Liver (tissue), 7 donors: ENCODE measurements at regions not wholly inside any gene's neighbourhood (a gene's known extent, or its start where the extent isn't known, plus 50 kb on each side); places are given as distances from the start of the nearest gene placed in this dataset.

Source experiments
- DNase-seq: peaks from one replicate; pipeline ENCODE4 v3.0.0-alpha.2; 2017; ENCODE audit warnings: low spot score
- H3K27ac ChIP-seq, 2 donors: one replicate each; pipeline ENCODE4 v1.7.0; 2013; ENCODE audit warnings: inconsistent platforms in 2 of 2, low read length in 2 of 2, control low read depth in 1 of 2, low read depth in 1 of 2, mild to moderate bottlenecking in 1 of 2
- H3K27me3 ChIP-seq, 4 donors: one replicate each; pipeline versions ENCODE4 v1.6.1 to v1.7.0; 2013; ENCODE audit warnings: low read length in 3 of 4, inconsistent platforms in 1 of 4, mild to moderate bottlenecking in 1 of 4, moderate library complexity in 1 of 4; ENCODE audit not compliant: control insufficient read depth in 4 of 4, insufficient read depth in 4 of 4
- H3K36me3 ChIP-seq, 4 donors: one replicate each; pipeline versions ENCODE4 v1.6.1 to v1.7.0; 2013; ENCODE audit warnings: low read length in 3 of 4, mild to moderate bottlenecking in 3 of 4, low read depth in 1 of 4, moderate library complexity in 1 of 4; ENCODE audit not compliant: control insufficient read depth in 4 of 4, insufficient read depth in 3 of 4
- H3K4me1 ChIP-seq, 4 donors: one replicate each; pipeline versions ENCODE4 v1.6.1 to v1.7.0; 2013; ENCODE audit warnings: low read length in 3 of 4, mild to moderate bottlenecking in 3 of 4, moderate library complexity in 1 of 4; ENCODE audit not compliant: control insufficient read depth in 4 of 4, insufficient read depth in 4 of 4
- H3K4me3 ChIP-seq, 3 donors: one replicate each; pipeline versions ENCODE4 v1.6.1 to v1.7.0; 2013; ENCODE audit warnings: low read length in 3 of 3, control low read depth in 1 of 3, low read depth in 1 of 3, mild to moderate bottlenecking in 1 of 3
- H3K9ac ChIP-seq, 2 donors: one replicate each; pipeline ENCODE4 v1.7.0; 2013; ENCODE audit warnings: low read length in 2 of 2, mild to moderate bottlenecking in 2 of 2, moderate library complexity in 2 of 2, control low read depth in 1 of 2, low read depth in 1 of 2
- H3K9me3 ChIP-seq, 4 donors: one replicate each; pipeline versions ENCODE4 v1.6.1 to v1.7.0; 2013; ENCODE audit warnings: low read length in 3 of 4; ENCODE audit not compliant: control insufficient read depth in 4 of 4
- EGR1 ChIP-seq, 2 donors: IDR thresholded peaks; 2 replicates each; pipeline ENCODE4 v1.6.1; 2016 to 2018; ENCODE audit warnings: antibody characterized with exemption in 2 of 2, low read depth in 2 of 2
- FOXA1 ChIP-seq: IDR thresholded peaks from 2 replicates; pipeline ENCODE4 v1.6.1; 2016; ENCODE audit warnings: antibody characterized with exemption
- FOXA2 ChIP-seq: IDR thresholded peaks from 2 replicates; pipeline ENCODE4 v1.6.1; 2016; ENCODE audit warnings: antibody characterized with exemption
- GABPA ChIP-seq, 2 donors: IDR thresholded peaks in 1 of 2; conservative IDR thresholded peaks in 1 of 2; 2 replicates each; pipeline ENCODE4 v1.6.1; 2016; ENCODE audit warnings: antibody characterized with exemption in 2 of 2, mild to moderate bottlenecking in 1 of 2, moderate library complexity in 1 of 2
- HNF4A ChIP-seq, 2 donors: conservative IDR thresholded peaks; 2 replicates each; pipeline ENCODE4 v1.6.1; 2016; ENCODE audit warnings: antibody characterized with exemption in 2 of 2, mild to moderate bottlenecking in 2 of 2
- HNF4G ChIP-seq: IDR thresholded peaks from 2 replicates; pipeline ENCODE4 v1.6.1; 2016; ENCODE audit warnings: antibody characterized with exemption
- JUND ChIP-seq, 2 donors: IDR thresholded peaks; 2 replicates each; pipeline ENCODE4 v1.6.1; 2016; ENCODE audit warnings: antibody characterized with exemption in 2 of 2
- MAX ChIP-seq: IDR thresholded peaks from 2 replicates; pipeline ENCODE4 v1.6.1; 2016; ENCODE audit warnings: antibody characterized with exemption
- NR2F2 ChIP-seq: IDR thresholded peaks from 2 replicates; pipeline ENCODE4 v1.6.1; 2016; ENCODE audit warnings: antibody characterized with exemption
- RAD21 ChIP-seq, 2 donors: IDR thresholded peaks; 2 replicates each; pipeline ENCODE4 v1.6.1; 2016; ENCODE audit warnings: antibody characterized with exemption in 2 of 2, mild to moderate bottlenecking in 2 of 2
- RXRA ChIP-seq, 2 donors: IDR thresholded peaks; 2 replicates each; pipeline ENCODE4 v1.6.1; 2017 to 2018; ENCODE audit warnings: antibody characterized with exemption in 2 of 2, mild to moderate bottlenecking in 1 of 2
- SP1 ChIP-seq: IDR thresholded peaks from 2 replicates; pipeline ENCODE4 v1.6.1; 2018; ENCODE audit warnings: antibody characterized with exemption, mild to moderate bottlenecking
- TAF1 ChIP-seq: conservative IDR thresholded peaks from 2 replicates; pipeline ENCODE4 v1.6.1; 2016; ENCODE audit warnings: antibody characterized with exemption, mild to moderate bottlenecking
- ZBTB33 ChIP-seq: IDR thresholded peaks from 2 replicates; pipeline ENCODE4 v1.6.1; 2016; ENCODE audit warnings: antibody characterized with exemption
- WGBS: extraction: QIAGEN DNeasy Blood & Tissue Kit; methylation state at CpG from one replicate; pipeline ENCODE4 v1.1.7; 2013; 5-methylcytosine and 5-hydroxymethylcytosine counted together
- TF ChIP-seq, protein P1 (sequence below): IDR thresholded peaks from 2 replicates; pipeline ENCODE4 v1.6.1; 2016; ENCODE audit warnings: antibody characterized with exemption
- TF ChIP-seq, protein P2 (sequence below): IDR thresholded peaks from 2 replicates; pipeline ENCODE4 v1.6.1; 2016; ENCODE audit warnings: antibody characterized with exemption, mild to moderate bottlenecking
- donor health status: healthy.
- donor health status: healthy.
- donor health status: healthy.
- donor health status: healthy.

GRCh38 chr5:74196233-74196632 is 444.3 kb downstream of the ENC1 start:
- Histone ChIP-seq H3K27me3 (no peaks in the 10 kb centered on the region), H3K9me3 (peaks cover 0 to 3% (median 0%) of the 10 kb centered on the region in 4 donors), H3K9ac (no peak overlapping the region), H3K4me3 (no peak overlapping the region), H3K4me1 (no peaks in the 10 kb centered on the region), H3K27ac (no peak overlapping the region), H3K36me3 (no peaks in the 10 kb centered on the region)
- DNase-seq, result no peak
- WGBS, result 69% methylated on average over 2 of the region's 2 CpGs
- TF ChIP-seq, protein P1, sequence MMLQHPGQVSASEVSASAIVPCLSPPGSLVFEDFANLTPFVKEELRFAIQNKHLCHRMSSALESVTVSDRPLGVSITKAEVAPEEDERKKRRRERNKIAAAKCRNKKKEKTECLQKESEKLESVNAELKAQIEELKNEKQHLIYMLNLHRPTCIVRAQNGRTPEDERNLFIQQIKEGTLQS, result no peak
- TF ChIP-seq RAD21 (IDR thresholded peaks at IDR 0.05) (no peak), JUND (IDR thresholded peaks at IDR 0.05) (no peak), EGR1 (IDR thresholded peaks at IDR 0.05; ENCODE audit: low read depth in 2 of 2) (no peak), MAX (no peak), HNF4A (conservative IDR thresholded peaks at IDR 0.05) (no peak), HNF4G (no peak), ZBTB33 (no peak), TAF1 (no peak), FOXA2 (no peak), GABPA (IDR thresholded peaks at IDR 0.05 in 1 of 2, conservative IDR thresholded peaks at IDR 0.05 in 1 of 2) (no peak), RXRA (IDR thresholded peaks at IDR 0.05) (no peak), NR2F2 (no peak), SP1 (no peak)
- TF ChIP-seq, protein P2, sequence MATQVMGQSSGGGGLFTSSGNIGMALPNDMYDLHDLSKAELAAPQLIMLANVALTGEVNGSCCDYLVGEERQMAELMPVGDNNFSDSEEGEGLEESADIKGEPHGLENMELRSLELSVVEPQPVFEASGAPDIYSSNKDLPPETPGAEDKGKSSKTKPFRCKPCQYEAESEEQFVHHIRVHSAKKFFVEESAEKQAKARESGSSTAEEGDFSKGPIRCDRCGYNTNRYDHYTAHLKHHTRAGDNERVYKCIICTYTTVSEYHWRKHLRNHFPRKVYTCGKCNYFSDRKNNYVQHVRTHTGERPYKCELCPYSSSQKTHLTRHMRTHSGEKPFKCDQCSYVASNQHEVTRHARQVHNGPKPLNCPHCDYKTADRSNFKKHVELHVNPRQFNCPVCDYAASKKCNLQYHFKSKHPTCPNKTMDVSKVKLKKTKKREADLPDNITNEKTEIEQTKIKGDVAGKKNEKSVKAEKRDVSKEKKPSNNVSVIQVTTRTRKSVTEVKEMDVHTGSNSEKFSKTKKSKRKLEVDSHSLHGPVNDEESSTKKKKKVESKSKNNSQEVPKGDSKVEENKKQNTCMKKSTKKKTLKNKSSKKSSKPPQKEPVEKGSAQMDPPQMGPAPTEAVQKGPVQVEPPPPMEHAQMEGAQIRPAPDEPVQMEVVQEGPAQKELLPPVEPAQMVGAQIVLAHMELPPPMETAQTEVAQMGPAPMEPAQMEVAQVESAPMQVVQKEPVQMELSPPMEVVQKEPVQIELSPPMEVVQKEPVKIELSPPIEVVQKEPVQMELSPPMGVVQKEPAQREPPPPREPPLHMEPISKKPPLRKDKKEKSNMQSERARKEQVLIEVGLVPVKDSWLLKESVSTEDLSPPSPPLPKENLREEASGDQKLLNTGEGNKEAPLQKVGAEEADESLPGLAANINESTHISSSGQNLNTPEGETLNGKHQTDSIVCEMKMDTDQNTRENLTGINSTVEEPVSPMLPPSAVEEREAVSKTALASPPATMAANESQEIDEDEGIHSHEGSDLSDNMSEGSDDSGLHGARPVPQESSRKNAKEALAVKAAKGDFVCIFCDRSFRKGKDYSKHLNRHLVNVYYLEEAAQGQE, result no peak

- DNase-seq, result no peak
- Histone ChIP-seq H3K27ac (no peak overlapping the region), H3K9me3 (peaks cover 0 to 3% (median 0%) of the 10 kb centered on the region in 4 donors), H3K4me1 (no peaks in the 10 kb centered on the region), H3K36me3 (no peaks in the 10 kb centered on the region), H3K27me3 (no peaks in the 10 kb centered on the region), H3K9ac (no peak overlapping the region), H3K4me3 (no peak overlapping the region)
- WGBS, result 70% methylated on average over 4 of the region's 4 CpGs
- TF ChIP-seq RXRA (IDR thresholded peaks at IDR 0.05) (no peak), HNF4A (conservative IDR thresholded peaks at IDR 0.05) (no peak), TAF1 (no peak), HNF4G (no peak), EGR1 (IDR thresholded peaks at IDR 0.05; ENCODE audit: low read depth in 2 of 2) (no peak), GABPA (IDR thresholded peaks at IDR 0.05 in 1 of 2, conservative IDR thresholded peaks at IDR 0.05 in 1 of 2) (no peak), ZBTB33 (no peak), SP1 (no peak), FOXA1 (no peak)
- TF ChIP-seq, protein P1, result no peak
Measured at GRCh38 chr5:74194196-74194595, 446.3 kb downstream of the ENC1 start.
